CD8-positive, alpha-beta memory T cell (primary cell): ENCODE measurements at regions not wholly inside any gene's neighbourhood (a gene's known extent, or its start where the extent isn't known, plus 50 kb on each side); places are given as distances from the start of the nearest gene placed in this dataset.
A peak's percentile ranks its signal among the peaks of the same experiment; 100 is the strongest.

Experiments
- CTCF ChIA-PET: fragments of 350-600 bp; sonication (Branson Sonifier 250); formaldehyde crosslinking; loops from one replicate; lab custom pipeline; 2021; ENCODE audit warnings: antibody characterized with exemption; lab: Charles Lee
- POLR2A ChIA-PET: fragments of 350-600 bp; sonication (Branson Sonifier 250); formaldehyde crosslinking; loops from one replicate; lab custom pipeline; 2021; ENCODE audit warnings: antibody characterized with exemption; lab: Charles Lee
- DNase-seq, 5 donors: peaks; one replicate each; pipeline versions ENCODE4 v3.0.0 to v3.0.0-alpha.2; 2020 to 2022; ENCODE audit warnings: mixed read lengths in 1 of 5
- H3K27ac ChIP-seq: one replicate; pipeline ENCODE4 v1.7.0; 2013; ENCODE audit warnings: low read depth, mild to moderate bottlenecking, low read length, moderate library complexity
- H3K27me3 ChIP-seq: 2 replicates; pipeline ENCODE4 v1.7.0; 2013; ENCODE audit warnings: low read length, mild to moderate bottlenecking; ENCODE audit not compliant: insufficient read depth, poor library complexity, severe bottlenecking
- H3K36me3 ChIP-seq: 2 replicates; pipeline ENCODE4 v1.7.0; 2013; ENCODE audit warnings: mild to moderate bottlenecking, low read length, moderate library complexity; ENCODE audit not compliant: insufficient read depth
- H3K4me1 ChIP-seq: 2 replicates; pipeline ENCODE4 v1.7.0; 2013; ENCODE audit warnings: mild to moderate bottlenecking, low read length, moderate library complexity; ENCODE audit not compliant: insufficient read depth
- H3K4me3 ChIP-seq: 2 replicates; pipeline ENCODE4 v1.7.0; 2013; ENCODE audit warnings: mild to moderate bottlenecking, low read length
- H3K9me3 ChIP-seq: 2 replicates; pipeline ENCODE4 v1.7.0; 2013; ENCODE audit warnings: mild to moderate bottlenecking, low read length
- H3K27ac Mint-ChIP-seq, 8 donors: one replicate each; pipeline ENCODE4 v1.8.0; 2020 to 2021; ENCODE audit warnings: mixed read lengths in 8 of 8, mild to moderate bottlenecking in 6 of 8, inconsistent platforms in 3 of 8, moderate library complexity in 3 of 8
- H3K27me3 Mint-ChIP-seq, 2 donors: one replicate each; pipeline ENCODE4 v1.8.0; 2020 to 2021; ENCODE audit warnings: mixed read lengths in 2 of 2, mild to moderate bottlenecking in 1 of 2, moderate library complexity in 1 of 2
- H3K36me3 Mint-ChIP-seq, 3 donors: one replicate each; pipeline ENCODE4 v1.8.0; 2020 to 2021; ENCODE audit warnings: mixed read lengths in 3 of 3, inconsistent platforms in 1 of 3, mild to moderate bottlenecking in 1 of 3
- H3K4me1 Mint-ChIP-seq, 3 donors: one replicate each; pipeline ENCODE4 v1.8.0; 2020 to 2021; ENCODE audit warnings: mixed read lengths in 3 of 3, inconsistent platforms in 1 of 3, mild to moderate bottlenecking in 1 of 3
- H3K4me3 Mint-ChIP-seq, 7 donors: one replicate each; pipeline ENCODE4 v1.8.0; 2020 to 2021; ENCODE audit warnings: mixed read lengths in 7 of 7, mild to moderate bottlenecking in 6 of 7, moderate library complexity in 4 of 7, inconsistent platforms in 2 of 7
- H3K9me3 Mint-ChIP-seq, 5 donors: one replicate each; pipeline ENCODE4 v1.8.0; 2020 to 2022; ENCODE audit warnings: mixed read lengths in 5 of 5, mild to moderate bottlenecking in 3 of 5, moderate library complexity in 2 of 5, inconsistent platforms in 1 of 5

GRCh38 chr2:7430421-7430868, 513.2 kb downstream of the RNF144A start:
- peak in 2 of 5 donors; percentile 19 to 58 for DNase-seq
- peaks cover 6 to 21% (median 13%) of the 10 kb centered on the region in 5 donors for H3K9me3 Mint-ChIP-seq
- H3K4me1 Mint-ChIP-seq, result peaks cover 51 to 65% (median 64%) of the 10 kb centered on the region in 3 donors
- H3K27me3 Mint-ChIP-seq, result no peaks in the 10 kb centered on the region
- no peaks in the 10 kb centered on the region for H3K27me3 ChIP-seq
- no peaks in the 10 kb centered on the region for H3K9me3 ChIP-seq
- peak overlapping the region; percentile 76 to 97 (median 86) for H3K4me3 Mint-ChIP-seq
- H3K4me3 ChIP-seq, result peak overlapping the region; percentile 47
- H3K4me1 ChIP-seq, result peaks cover 36% of the 10 kb centered on the region
- peak overlapping the region; percentile 38 for H3K27ac ChIP-seq
- ChIA-PET CTCF (interaction anchor here (0.9 to 4.6 kb wide), 12 partner anchors 13 to 1254 kb away, joined by 3 to 31 read pairs (median 4); partner anchors contain the start of gene ID2), POLR2A (interaction anchor here (1.1 to 1.8 kb wide), 7 partner anchors 20 to 1255 kb away, joined by 3 to 11 read pairs (median 4); no protein-coding TSS in a partner anchor)
- peaks cover 2 to 15% (median 7%) of the 10 kb centered on the region in 3 donors for H3K36me3 Mint-ChIP-seq
- H3K36me3 ChIP-seq, result no peaks in the 10 kb centered on the region
- peak overlapping the region; percentile 77 to 99 (median 96) for H3K27ac Mint-ChIP-seq

DNA sequence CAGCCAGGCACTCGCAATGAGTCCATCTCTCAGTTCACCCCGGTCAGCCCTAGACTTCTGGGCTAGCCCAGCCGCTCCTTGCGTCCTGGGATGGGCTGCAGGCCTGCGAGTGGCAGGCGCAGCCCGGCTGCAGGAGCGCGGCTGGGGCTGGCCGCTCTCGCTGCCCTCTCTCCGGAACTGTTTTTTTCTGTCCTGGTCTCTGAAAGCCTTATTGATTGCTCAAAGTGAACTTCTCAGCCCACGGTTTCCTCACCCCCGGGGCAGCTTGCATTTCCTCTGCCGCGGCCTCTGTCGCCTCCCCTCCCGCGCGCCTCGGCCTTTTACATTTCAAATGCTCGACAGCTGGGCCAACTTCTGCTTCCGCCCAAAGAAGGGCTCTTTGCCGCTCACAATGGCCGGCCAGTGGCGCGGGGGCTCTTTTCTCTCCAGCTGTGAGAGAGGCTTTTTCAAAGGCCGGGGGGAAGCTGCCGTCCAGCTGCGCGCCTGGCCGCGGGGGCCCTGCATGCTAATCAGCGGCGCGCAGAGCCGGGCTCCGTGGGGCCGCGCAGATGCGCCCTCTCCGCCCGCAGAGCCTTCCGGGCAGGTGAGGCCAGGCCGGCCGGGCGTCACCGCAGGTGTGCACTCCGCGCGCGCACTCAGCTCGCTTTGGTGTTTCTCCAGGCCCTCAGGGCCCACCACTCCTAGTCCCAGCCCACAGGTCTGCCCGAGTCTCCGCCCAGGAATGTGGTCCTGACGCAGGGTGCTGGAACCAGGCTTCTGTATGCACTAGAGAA, 513.8 kb downstream of the RNF144A start:
- H3K9me3 ChIP-seq, result no peaks in the 10 kb centered on the region
- H3K27ac ChIP-seq, result peak overlapping the region; percentile 38
- Mint-ChIP-seq H3K9me3 (peaks cover 6 to 21% (median 13%) of the 10 kb centered on the region in 5 donors), H3K4me1 (peaks cover 57 to 71% (median 70%) of the 10 kb centered on the region in 3 donors), H3K27me3 (no peaks in the 10 kb centered on the region), H3K4me3 (peak overlapping the region; percentile 76 to 97 (median 86)), H3K27ac (peak overlapping the region; percentile 77 to 99 (median 95)), H3K36me3 (peaks cover 2 to 15% (median 7%) of the 10 kb centered on the region in 3 donors)
- ChIA-PET CTCF (interaction anchor here (0.9 to 1.4 kb wide), 11 partner anchors 12 to 1254 kb away, joined by 3 to 9 read pairs (median 3); no protein-coding TSS in a partner anchor), POLR2A (interaction anchor here (0.5 to 1.8 kb wide), 9 partner anchors 20 to 1254 kb away, joined by 3 to 11 read pairs (median 4); no protein-coding TSS in a partner anchor)
- peak overlapping the region; percentile 47 for H3K4me3 ChIP-seq
- no peaks in the 10 kb centered on the region for H3K27me3 ChIP-seq
- H3K36me3 ChIP-seq, result no peaks in the 10 kb centered on the region
- peak in 3 of 5 donors; percentile 38 to 62 (median 48) for DNase-seq
- peaks cover 41% of the 10 kb centered on the region for H3K4me1 ChIP-seq

DNA sequence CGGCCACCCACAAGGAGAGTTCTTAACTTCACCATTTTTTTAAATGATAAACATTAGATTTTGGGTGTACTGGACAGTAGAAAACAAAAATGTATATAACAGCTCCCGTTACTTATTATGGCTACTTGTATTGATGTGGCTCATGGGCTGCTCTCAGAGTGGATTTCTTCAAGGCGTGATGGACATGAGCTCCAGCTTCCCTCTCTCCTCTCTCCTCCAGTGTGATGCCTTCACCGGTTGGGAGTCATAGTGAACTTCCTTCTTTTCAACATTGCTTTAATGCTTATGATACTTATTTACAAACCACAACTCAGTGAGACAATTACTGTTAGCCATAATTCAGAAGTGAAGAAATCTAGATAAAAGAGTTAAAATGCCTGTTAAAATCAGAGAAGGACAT, 515.2 kb downstream of the RNF144A start:
- CTCF ChIA-PET, result no interaction called here
- no peak overlapping the region for H3K4me3 ChIP-seq
- H3K9me3 Mint-ChIP-seq, result peaks cover 6 to 21% (median 13%) of the 10 kb centered on the region in 5 donors
- DNase-seq, result no peak
- H3K4me1 Mint-ChIP-seq, result peaks cover 67 to 81% (median 79%) of the 10 kb centered on the region in 3 donors
- POLR2A ChIA-PET, result no interaction called here
- peak overlapping the region; percentile 61 to 98 (median 86) for H3K27ac Mint-ChIP-seq
- H3K27me3 Mint-ChIP-seq, result no peaks in the 10 kb centered on the region
- H3K36me3 ChIP-seq, result no peaks in the 10 kb centered on the region
- H3K27ac ChIP-seq, result no peak overlapping the region
- peak overlapping the region; percentile 30 to 97 (median 62) for H3K4me3 Mint-ChIP-seq
- no peaks in the 10 kb centered on the region for H3K27me3 ChIP-seq
- peaks cover 2 to 15% (median 7%) of the 10 kb centered on the region in 3 donors for H3K36me3 Mint-ChIP-seq
- peaks cover 53% of the 10 kb centered on the region for H3K4me1 ChIP-seq
- no peaks in the 10 kb centered on the region for H3K9me3 ChIP-seq

DNA sequence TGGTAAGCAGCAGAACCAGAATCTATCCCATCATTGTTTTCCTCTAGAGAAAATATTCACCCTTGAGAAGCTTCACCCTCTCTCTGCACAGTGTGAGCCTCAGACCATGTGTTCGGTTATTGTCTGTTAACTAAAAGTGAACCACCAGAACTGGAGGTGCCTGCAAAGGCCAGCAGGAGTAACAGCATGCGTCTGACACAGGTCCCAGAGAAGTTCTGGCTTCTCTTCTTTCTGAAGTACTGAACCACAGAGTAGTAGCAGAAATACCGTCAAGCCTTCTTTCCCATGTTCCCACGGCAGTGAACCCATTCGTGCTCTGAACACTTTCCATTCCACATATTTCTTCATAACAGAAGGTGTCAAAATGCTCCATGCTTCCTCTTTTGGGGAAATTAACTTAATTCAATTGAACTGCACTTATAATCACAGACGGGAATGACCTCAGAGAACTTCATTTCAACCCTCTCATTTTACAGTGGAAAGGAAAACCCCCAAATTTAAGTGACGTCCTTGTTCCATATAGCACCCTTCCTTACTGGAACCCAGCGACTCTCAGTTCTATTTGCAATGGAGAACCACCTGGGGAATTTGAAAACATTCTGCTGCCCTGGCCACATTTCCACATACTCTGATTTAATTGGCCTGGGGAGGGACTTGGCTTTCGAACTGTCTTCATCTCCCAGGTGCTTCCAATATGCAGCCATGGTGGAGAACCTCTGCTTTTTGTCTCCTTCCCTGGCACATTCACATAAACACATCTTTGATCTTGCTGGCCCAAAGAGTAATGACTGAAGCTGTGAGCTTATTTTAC, 519.1 kb downstream of the RNF144A start:
- no peak for DNase-seq
- peak overlapping the region in 6 of 7 donors; percentile 35 to 69 (median 54) for H3K4me3 Mint-ChIP-seq
- ChIA-PET POLR2A (no interaction called here), CTCF (interaction anchor here (1.3 to 1.9 kb wide), 3 partner anchors 9 to 289 kb away, joined by 5 to 8 read pairs (median 6); no protein-coding TSS in a partner anchor)
- H3K36me3 Mint-ChIP-seq, result peaks cover 2 to 16% (median 10%) of the 10 kb centered on the region in 3 donors
- H3K9me3 Mint-ChIP-seq, result peaks cover 6 to 21% (median 13%) of the 10 kb centered on the region in 5 donors
- no peak overlapping the region for H3K27ac ChIP-seq
- peaks cover 73 to 86% (median 81%) of the 10 kb centered on the region in 3 donors for H3K4me1 Mint-ChIP-seq
- H3K36me3 ChIP-seq, result no peaks in the 10 kb centered on the region
- H3K4me3 ChIP-seq, result no peak overlapping the region
- peak overlapping the region; percentile 60 to 96 (median 88) for H3K27ac Mint-ChIP-seq
- no peaks in the 10 kb centered on the region for H3K27me3 Mint-ChIP-seq
- H3K4me1 ChIP-seq, result peaks cover 33% of the 10 kb centered on the region
- H3K9me3 ChIP-seq, result no peaks in the 10 kb centered on the region
- no peaks in the 10 kb centered on the region for H3K27me3 ChIP-seq

DNA sequence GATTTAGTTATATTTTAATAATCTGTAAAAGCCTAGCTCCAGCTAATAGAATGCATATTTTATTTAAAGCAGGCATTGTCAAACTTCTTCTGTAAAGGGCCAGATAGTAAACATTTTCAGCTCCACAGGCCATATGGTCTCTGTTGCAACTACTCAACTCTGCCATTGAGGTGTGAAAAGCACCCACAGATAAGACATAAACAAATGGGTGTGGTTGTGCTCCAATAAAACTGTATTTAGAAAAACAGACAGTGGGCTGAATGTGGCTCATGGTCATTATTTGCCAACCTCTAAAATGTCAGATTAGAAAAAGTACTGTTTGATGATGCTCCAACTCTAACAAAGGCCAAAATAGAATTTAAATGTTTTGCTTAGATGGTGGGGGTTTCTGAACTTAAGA, 519.9 kb downstream of the RNF144A start:
- ChIA-PET POLR2A (interaction anchor here (0.5 to 1.1 kb wide), 2 partner anchors 130 to 290 kb away, joined by 4 to 5 read pairs; no protein-coding TSS in a partner anchor), CTCF (interaction anchor here (1.3 to 1.9 kb wide), 3 partner anchors 10 to 288 kb away, joined by 5 to 8 read pairs (median 6); no protein-coding TSS in a partner anchor)
- H3K36me3 Mint-ChIP-seq, result peaks cover 2 to 22% (median 12%) of the 10 kb centered on the region in 3 donors
- no peaks in the 10 kb centered on the region for H3K36me3 ChIP-seq
- no peaks in the 10 kb centered on the region for H3K9me3 ChIP-seq
- H3K4me1 Mint-ChIP-seq, result peaks cover 74 to 88% (median 81%) of the 10 kb centered on the region in 3 donors
- peak overlapping the region; percentile 32 to 76 (median 69) for H3K4me3 Mint-ChIP-seq
- DNase-seq, result no peak
- no peaks in the 10 kb centered on the region for H3K27me3 Mint-ChIP-seq
- no peak overlapping the region for H3K4me3 ChIP-seq
- H3K27me3 ChIP-seq, result no peaks in the 10 kb centered on the region
- no peak overlapping the region for H3K27ac ChIP-seq
- H3K9me3 Mint-ChIP-seq, result peaks cover 9 to 28% (median 12%) of the 10 kb centered on the region in 5 donors
- H3K4me1 ChIP-seq, result peaks cover 29% of the 10 kb centered on the region
- H3K27ac Mint-ChIP-seq, result peak overlapping the region; percentile 60 to 96 (median 90)

GRCh38 chr2:7437716-7438632, 520.8 kb downstream of the RNF144A start:
- no peaks in the 10 kb centered on the region for H3K9me3 ChIP-seq
- POLR2A ChIA-PET, result interaction anchor here (0.5 to 1.1 kb wide), 3 partner anchors 130 to 1261 kb away, joined by 4 to 5 read pairs (median 4); no protein-coding TSS in a partner anchor
- H3K4me1 ChIP-seq, result peaks cover 35% of the 10 kb centered on the region
- no peak for DNase-seq
- CTCF ChIA-PET, result interaction anchor here (1.7 to 1.9 kb wide), 2 partner anchors 10 to 13 kb away, joined by 6 to 8 read pairs; no protein-coding TSS in a partner anchor
- H3K4me3 Mint-ChIP-seq, result peak overlapping the region; percentile 33 to 76 (median 66)
- peaks cover 0 to 26% (median 12%) of the 10 kb centered on the region in 3 donors for H3K36me3 Mint-ChIP-seq
- peaks cover 8 to 25% (median 9%) of the 10 kb centered on the region in 5 donors for H3K9me3 Mint-ChIP-seq
- H3K36me3 ChIP-seq, result no peaks in the 10 kb centered on the region
- H3K27ac ChIP-seq, result no peak overlapping the region
- peak overlapping the region; percentile 60 to 96 (median 90) for H3K27ac Mint-ChIP-seq
- no peaks in the 10 kb centered on the region for H3K27me3 Mint-ChIP-seq
- H3K4me3 ChIP-seq, result no peak overlapping the region
- peaks cover 73 to 88% (median 84%) of the 10 kb centered on the region in 3 donors for H3K4me1 Mint-ChIP-seq
- H3K27me3 ChIP-seq, result no peaks in the 10 kb centered on the region
